ENCODE measurements at regions not wholly inside any gene's neighbourhood (a gene's known extent, or its start where the extent isn't known, plus 50 kb on each side); places are given as distances from the start of the nearest gene placed in this dataset.

GRCh38 chrX:40973619-40974018 lies 111.6 kb upstream of the USP9X start:
- no CpG with 5 or more reads among the region's 3 CpGs for WGBS (ENCODE audit: extremely low coverage, insufficient read length, low lambda C conversion rate)
- H3K36me3 Mint-ChIP-seq (ENCODE audit: insufficient read depth in 1 of 3, low read depth in 3 of 3), result peaks cover 8 to 29% (median 26%) of the 10 kb centered on the region in 3 experiments
- no peak overlapping the region for H2AFZ ChIP-seq (ENCODE audit: low read length)
- no peaks in the 10 kb centered on the region for H3K79me2 ChIP-seq (ENCODE audit: insufficient read depth, low read length)
- H3K27me3 Mint-ChIP-seq (ENCODE audit: low read depth), result peaks cover 2% of the 10 kb centered on the region; the same call in 1 of the 2 replicates
- H3K9ac ChIP-seq (ENCODE audit: extremely low read depth, insufficient read length, low read length), result no peak overlapping the region
- no peak overlapping the region for H4K5ac ChIP-seq (ENCODE audit: insufficient read length, low read depth, low read length)
- H3K27me3 ChIP-seq (ENCODE audit: insufficient read depth, low read length), result no peaks in the 10 kb centered on the region
- H2AK5ac ChIP-seq (ENCODE audit: insufficient read length, low read length), result no peak overlapping the region
- no peak overlapping the region for H2BK20ac ChIP-seq (ENCODE audit: low read depth, low read length, poor library complexity, severe bottlenecking)
- H3K27ac ChIP-seq (ENCODE audit: insufficient read length, low read depth, low read length), result no peak overlapping the region
- no peak overlapping the region for H3K56ac ChIP-seq (ENCODE audit: insufficient read length, low read depth, low read length)
- no peak overlapping the region for H2BK5ac ChIP-seq (ENCODE audit: insufficient read length, low read length)
- H3K18ac ChIP-seq (ENCODE audit: insufficient read length, low read depth, low read length), result no peak overlapping the region
- H3K4me1 ChIP-seq (ENCODE audit: insufficient read depth, low read length), result no peaks in the 10 kb centered on the region
- no peak overlapping the region for H3K4me2 ChIP-seq (ENCODE audit: insufficient read depth, insufficient read length, low read length)
- DNase-seq, result no peak
- H2BK15ac ChIP-seq (ENCODE audit: low read depth, low read length), result no peak overlapping the region
- no peak overlapping the region for H3K23ac ChIP-seq (ENCODE audit: insufficient read length, low read depth, low read length)
- H4K91ac ChIP-seq (ENCODE audit: insufficient read length, low read depth, low read length), result no peak overlapping the region
- no peaks in the 10 kb centered on the region for H4K20me1 ChIP-seq (ENCODE audit: control insufficient read depth, insufficient read depth, insufficient read length)
- H3K4ac ChIP-seq (ENCODE audit: low read depth, low read length), result no peak overlapping the region
- H3K23me2 ChIP-seq (ENCODE audit: insufficient read length, low read depth, low read length, poor library complexity, severe bottlenecking), result no peaks in the 10 kb centered on the region
- 0 out of 7 replicates have a peak overlapping the region, but pooled peaks of 1 of the 3 experiments have one; percentile 31 for H3K27ac Mint-ChIP-seq
- no peak overlapping the region for H4K8ac ChIP-seq (replicated peaks; ENCODE audit: insufficient read length, low read depth, low read length)
- H2BK12ac ChIP-seq (ENCODE audit: insufficient read length, low read depth, low read length), result no peak overlapping the region
- no peak overlapping the region for H2BK120ac ChIP-seq (ENCODE audit: low read depth, low read length, poor library complexity, severe bottlenecking)
- no peak overlapping the region for H3K4me3 Mint-ChIP-seq
- H3K4me1 Mint-ChIP-seq, result peaks cover 10 to 15% of the 10 kb centered on the region in 2 experiments
- no peak for TF ChIP-seq CTCF (conservative IDR thresholded peaks at IDR 0.05)
- H3K9me3 Mint-ChIP-seq, result peaks cover 74% of the 10 kb centered on the region in 2 experiments
- H3K9me3 ChIP-seq (ENCODE audit: control insufficient read depth, low read depth, low read length), result no peaks in the 10 kb centered on the region
- no peak overlapping the region for H3T11ph ChIP-seq (ENCODE audit: low read length)
- no peaks in the 10 kb centered on the region for H3K79me1 ChIP-seq (ENCODE audit: insufficient read depth, low read depth, low read length, poor library complexity, severe bottlenecking)
- no peak overlapping the region for H3K14ac ChIP-seq (ENCODE audit: insufficient read depth, low read length)
